HS-5 (cell line): ENCODE measurements at regions not wholly inside any gene's neighbourhood (a gene's known extent, or its start where the extent isn't known, plus 50 kb on each side); places are given as distances from the start of the nearest gene placed in this dataset.

ENCODE experiments used
- DNase-seq: peaks from one replicate; pipeline ENCODE4 v3.0.0-alpha.2; 2012; ENCODE audit warnings: low read depth

DNA sequence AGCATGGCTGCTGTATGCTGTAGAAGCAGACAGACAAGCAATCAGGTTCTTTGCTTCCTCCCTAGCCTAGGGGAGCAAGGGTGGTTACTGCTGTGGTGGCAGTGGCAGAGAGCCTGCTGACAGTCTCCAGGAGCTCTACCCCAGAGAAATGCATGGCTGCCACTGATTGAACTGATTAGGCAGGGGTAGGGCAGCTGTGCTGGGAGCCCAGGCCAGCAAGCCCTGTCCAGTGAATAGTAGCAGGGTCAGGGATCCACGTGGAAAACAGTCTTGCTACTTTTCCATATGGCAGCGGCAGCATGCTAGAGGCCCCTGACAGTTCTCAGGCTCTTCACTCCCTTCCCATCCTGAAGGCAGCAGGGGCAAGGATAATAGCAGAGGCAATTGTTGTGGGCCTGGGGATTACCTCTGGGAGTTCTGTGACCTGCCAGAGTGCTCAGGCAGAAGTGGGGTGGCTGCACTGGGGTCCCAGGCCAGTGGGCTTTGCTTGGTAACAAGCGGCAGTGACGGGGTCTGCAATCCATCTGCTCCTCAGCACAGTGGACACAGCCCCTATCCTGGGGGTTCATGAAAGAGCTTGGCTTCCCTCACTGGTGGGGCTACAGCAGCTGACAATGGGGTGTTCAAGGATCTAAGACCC, 558.8 kb upstream of the GHITM start:
- no peak for DNase-seq

DNA sequence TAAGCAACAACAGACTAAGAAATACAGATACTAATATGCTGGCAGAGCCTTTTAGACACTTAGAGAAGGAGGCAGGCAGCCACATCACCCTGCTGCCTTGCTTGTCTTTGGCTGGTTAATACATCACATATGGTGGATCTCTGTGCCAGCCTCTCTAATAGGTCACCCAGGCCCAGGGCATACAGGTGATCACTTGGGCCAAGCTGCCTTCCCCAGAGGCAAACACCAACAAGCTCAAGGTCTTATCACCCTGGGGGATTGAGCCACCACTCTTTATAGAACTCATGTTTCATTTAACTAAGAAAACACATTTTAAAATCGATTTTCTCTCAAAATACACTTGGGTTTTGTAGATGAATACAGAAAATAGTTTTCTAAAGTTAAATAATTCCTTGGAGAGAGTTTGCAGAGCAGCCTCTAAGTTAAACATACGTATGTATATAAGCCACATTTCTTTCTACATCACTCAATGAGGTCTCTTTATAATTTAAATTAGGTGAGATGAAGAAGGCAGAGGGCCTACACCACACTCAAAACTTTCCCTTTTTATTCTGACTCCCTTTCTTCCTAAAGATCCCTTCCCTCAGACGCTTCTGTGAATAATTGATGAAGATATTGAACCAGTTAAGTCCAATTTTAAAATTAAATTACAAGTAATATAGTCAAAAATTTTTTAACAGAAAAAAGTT, 556.8 kb upstream of the GHITM start:
- no peak for DNase-seq

DNA sequence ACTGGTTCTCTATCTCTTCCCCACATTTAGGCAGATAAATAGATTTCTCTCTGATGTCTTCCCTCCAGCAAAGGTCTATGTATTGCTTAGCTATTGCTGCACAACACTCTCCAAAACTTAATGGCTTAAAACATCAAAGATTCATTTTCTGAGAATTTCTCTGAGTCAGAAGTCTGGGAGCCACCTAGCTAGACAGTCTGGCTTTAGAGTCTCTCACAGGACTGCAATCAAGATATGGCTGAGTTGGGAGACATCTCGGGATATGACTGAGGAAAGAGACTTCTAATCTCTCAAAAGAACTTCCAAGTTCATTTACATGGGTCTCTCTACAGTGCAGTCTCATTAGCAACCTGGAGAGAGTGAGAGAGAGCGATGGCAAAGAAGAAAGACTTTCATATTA, 553.6 kb upstream of the GHITM start:
- DNase-seq, result no peak

DNA sequence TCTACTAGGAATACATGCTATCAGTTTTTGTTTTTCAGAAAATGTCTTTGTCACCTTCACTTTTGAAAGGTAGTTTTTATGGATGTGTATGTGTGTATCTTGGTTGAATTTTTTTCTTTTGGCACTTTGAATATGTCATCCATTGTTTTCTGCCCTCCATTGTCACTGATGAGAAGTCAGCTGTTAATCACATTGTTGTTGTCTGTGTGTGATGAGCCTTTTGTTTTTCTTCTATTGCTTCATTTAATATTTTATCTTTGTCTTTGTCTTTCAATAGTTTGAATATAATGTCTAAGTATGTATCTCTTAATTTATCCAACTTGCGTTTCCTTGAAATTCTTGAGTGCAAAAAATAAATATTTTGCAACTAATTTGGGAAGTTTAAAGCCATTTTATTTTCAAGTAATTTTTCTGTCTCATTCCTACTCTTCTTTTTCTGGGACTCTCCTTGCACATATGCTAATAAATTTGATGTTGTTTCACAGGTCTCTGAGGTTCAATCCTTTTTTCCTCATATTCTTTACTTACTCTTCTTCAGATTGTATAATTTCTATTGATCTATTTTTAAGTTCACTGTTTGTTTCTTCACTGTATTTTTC, 546.9 kb upstream of the GHITM start:
- no peak for DNase-seq

DNA sequence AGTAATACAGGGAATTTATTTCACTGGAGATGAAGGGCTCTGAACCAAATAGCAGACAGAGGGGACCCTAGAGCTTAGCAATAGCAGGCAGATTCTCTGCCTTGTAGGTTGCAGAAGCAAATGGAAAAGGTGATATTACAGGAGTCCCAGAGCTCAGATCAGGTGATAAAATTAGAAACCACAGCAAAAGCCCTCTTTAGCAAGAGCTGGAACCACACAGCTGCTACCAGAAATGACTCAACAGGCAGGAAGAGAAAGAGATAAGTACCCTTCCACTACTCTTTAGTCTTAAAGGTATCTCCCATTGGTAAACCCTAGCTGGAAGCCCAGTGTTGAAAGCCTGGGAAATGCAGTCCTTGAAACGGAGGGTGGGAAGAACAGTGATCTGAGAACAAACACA, 535.6 kb upstream of the GHITM start:
- DNase-seq, result no peak

DNA sequence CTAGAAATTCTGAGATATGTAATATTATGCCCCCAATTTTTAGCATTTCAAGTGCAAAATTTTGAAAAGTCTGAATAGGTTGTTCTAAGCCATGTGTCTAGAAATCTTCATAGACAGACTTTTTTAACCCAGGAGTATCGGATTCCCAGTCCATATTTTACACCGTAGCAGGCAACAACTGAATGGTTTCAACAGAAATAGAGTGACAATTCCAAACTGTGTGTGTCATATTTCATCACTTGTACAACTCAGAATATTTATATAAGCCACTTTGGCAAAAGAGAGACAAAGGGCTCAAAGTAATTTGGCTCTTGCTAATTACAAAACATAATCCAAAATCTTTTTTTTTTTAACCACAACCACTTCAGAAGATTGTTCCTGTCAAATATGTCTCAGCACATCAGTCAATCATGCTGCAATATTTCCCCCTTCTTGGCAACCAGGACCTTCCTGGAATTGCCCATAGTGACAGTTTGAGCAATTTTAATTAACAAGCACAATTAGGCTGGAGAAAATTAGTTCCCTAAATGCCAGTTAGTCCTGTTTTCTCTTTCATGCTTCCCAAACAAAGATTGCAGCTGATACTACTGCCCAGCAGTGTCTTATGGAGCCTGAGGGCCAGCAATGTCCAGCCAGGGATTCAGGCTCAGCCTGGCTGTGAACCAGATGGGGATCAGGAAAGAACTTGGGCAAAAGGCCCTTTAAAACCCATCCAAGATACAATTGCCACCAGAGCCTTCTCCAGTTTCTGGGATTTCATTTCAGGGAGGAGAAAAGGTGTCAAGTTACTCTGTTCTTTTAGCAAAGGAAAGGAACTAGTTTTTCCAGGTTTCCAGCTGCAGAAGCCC, 533.3 kb upstream of the GHITM start:
- no peak for DNase-seq

DNA sequence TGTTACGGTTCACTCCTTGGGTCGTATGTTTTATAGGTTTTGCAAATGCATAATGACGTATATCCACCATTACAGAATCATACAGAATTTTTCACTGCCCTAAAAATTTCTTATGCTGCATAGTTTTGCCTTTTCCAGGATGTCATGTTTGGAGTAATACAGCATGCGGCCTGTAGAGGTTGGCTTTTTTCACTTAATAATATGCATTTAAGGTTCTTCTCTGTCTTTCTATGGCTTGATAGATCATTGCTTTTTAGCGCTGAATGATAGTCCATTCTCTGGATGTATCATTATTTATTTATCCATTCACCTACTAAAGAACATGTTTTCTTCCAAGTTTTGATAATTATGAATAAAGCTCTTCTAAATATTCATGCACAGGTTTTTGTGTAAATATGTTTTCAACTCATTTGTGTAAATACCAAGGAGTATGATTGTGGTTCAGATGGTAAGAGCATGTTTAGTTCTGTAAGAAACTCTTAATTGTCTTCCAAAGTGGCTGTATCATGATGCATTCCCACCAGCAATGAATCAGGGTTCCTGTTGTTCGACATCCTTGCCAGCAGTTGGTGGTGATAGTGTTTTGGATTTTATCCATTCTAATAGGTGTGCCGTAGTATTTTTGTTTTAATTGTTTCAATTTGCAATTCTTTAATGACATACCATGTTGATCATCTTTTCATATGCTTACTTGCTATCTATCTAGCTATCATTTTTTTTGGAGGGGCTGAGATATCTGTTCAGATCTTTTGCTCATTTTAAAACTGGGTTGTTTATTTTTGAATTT, 531.2 kb upstream of the GHITM start:
- no peak for DNase-seq

DNA sequence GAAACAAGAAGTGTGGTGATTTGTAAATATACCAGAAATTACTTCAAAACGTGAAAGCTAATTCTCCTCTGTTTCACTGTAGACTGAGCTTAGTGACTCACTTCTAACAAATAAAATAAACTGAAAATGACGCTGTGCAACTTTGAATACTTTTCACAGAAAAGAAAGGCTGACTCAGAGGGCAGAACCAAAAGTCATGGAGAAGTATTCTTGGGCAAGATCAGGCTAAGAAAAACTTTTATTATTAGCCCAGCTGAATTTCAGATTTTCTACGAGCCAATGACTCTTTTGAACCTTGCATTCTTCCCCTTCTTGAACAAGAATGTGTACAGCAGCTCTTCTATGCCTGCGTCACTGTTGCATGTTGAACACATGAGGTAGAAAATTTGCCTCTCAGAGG, 527.3 kb upstream of the GHITM start:
- DNase-seq, result peak; percentile 33

DNA sequence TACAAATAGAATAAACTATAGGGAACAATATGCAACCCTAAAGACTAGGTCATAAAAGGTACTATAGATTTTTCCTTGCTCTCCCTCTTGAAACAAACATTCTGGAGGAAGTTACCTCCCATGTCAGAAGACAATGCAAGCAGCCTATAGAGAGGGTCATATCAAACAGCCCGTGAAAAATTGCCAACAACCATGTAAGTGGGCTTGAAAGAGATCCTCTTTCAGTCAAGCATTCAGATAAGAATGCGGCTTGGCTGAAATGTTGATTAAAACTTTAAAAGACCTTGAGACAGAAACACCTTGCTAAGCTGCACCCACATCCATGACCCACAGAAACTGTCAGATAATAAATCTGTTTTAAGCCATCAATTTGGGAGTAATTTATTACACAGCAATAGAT, 526.6 kb upstream of the GHITM start:
- DNase-seq, result no peak

DNA sequence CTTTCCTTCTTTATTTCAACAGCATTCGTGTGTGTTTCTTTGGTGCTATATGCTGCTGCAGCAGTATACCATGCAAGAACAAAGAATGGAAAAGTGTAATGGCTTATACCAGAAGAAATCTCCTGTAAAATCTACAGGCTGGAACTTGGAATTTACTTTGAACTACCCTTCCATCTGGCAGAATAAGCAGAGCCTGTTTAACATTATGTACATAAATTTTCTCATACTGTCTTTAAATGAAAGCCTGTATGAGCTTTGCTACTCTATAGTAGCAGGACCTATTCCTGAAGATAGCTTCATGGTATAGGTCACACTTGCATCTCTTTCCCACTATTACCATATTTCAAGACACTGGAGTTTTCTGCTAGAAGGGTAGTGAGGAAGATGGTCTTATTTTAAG, 522.1 kb upstream of the GHITM start:
- no peak for DNase-seq

DNA sequence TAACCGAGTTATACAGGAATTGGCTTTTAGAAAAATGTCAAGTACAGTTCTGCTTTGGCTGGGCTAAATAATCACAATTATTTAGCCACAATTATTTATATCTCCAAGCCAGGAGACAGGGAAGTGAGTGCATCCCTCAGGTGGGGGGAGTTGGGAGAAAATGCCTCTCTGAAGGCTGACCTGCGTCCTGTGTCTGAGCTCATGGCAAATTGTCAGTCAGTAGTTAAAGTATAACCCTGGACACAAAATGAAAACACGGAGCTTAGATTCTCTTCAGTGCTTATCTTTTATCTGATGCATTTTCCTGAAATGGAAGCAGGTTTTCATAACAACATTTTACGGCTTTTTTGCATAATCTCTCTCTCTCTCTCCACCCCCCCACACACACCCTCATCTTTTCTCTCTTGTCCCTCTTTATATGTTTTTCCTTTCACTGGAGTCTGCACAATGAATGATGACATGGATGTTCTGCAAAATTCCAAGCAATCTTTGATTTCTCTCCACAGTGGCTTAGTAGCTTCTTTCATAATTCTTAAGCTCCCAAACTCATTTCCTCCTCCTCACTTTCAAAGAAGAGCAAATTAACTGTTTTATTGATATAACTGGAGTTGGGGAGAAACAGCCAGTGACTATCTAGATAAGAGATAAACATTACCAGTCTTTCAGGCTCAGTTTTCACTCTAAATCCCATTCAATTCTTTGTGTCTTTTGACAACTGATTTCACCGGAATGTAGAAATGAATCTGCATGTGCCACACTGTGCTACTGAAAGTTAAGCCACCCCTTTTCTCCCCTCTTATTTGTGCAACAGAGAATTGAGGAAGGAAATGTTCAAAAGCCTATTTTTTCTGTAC, 521.4 kb upstream of the GHITM start:
- no peak for DNase-seq

DNA sequence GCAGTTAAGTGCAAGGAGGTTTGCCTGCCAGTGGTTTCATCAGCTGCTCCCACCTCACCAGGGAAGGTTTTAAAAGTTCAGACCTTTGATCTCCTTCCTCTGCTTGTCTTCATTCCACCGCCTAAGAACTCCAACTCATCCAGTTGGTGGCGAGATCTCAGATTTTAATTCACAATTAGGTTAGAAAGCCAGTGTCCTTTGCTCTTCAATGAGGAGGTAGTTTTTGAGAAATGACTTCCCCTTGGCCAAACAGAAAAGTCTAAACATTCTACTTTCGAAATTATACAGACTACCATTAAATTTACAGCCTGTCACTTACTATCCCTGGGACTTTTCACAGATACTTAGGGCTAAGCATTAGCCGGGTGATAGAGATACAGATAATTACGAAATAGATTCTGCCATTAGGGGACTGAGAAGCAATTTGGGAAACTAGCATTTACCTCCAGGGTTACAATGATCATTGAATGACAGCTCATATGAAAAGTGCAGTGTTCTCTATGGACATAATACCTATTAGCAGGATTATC, 513.4 kb upstream of the GHITM start:
- no peak for DNase-seq

DNA sequence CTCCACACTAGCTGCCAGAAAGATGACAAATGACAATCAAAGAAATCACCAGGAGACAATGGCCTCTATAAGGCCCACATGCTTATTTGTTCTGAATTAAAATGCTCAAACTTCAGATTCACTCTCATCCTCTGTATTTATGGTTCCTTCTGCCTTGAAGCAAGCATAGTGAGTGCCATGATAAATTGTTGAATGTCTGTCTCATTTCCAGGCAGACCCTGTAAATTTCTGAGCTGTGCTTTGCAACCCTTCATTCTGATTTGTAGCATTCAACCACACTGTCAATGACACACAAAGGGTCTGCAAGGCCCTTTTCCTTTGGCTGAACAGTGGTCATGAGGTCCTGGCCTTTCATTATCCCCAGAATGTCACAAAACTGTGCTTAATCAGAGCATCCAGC, 506.6 kb upstream of the GHITM start:
- no peak for DNase-seq

DNA sequence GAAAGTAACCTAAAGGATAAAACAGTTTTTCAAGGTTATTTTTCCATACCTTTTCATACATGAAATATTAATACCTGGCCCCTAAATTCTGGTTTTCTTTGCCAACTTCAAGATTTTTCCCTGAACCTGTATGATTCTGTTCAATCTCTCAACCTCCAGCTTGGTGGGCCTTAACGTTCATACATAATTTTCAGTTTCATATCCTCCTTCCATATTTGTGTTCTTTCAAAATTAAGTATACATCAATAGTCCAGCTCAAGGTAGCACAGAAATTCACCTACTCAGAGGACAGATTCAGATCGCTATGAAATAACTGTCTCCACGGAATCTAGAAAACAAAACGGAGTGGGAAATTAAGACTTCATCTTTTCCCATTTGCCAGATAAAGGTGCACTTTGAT, 505.8 kb upstream of the GHITM start:
- DNase-seq, result no peak

DNA sequence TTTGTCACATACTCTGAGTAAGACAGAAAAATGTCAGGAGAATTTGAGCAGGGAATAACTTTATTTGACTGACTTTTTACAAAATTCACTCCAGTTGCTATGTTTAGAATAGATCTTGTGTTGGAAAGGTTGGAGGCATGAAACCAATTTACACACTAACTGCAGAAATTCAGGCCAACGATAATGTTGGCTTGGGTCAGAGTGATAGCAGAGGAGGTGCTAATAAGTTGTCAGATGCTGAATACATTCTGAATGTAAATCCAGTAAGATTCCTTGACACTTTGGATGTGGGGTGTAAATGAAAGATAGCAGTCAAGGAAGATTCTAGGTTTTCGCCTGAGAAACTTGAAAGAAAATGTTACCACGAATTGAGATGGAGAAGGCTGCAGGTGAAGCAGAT, 502.5 kb upstream of the GHITM start:
- DNase-seq, result no peak

DNA sequence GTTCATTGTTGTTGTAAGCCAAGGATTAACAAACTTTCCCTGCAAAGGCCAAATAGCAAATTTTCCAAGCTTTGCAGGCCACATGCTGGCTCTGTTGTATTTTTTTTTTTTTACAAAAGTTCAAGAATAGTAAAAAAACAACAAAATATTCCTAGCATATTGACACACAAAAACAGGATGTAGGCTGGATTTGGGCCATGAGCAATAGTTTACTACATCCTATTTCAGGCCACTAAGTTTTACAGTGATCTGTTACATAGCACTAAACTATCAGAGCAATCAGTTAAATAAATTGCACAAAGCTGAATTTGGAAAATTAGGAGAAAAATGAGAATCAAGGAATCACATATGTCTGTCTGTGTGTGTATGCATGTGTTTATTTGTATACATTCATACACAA, 491.8 kb upstream of the GHITM start:
- no peak for DNase-seq

DNA sequence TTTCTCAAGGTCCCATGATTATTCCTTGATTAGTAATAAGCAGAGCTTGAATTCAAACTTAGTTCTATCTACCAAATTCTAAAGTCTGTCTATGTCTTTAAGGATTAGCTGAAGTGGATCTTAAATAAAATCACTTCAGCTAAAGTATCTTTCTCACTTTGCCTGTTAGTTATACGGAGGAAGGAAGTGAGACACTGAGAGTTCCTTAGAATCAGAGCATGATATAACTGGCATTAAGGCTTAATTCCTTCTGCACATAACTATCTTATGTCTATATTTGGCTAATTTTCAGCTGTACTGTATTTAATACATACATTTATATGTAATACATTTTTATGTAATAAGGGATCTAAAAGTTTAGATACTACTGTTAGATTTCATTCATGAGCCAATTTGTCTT, 491.1 kb upstream of the GHITM start:
- DNase-seq, result no peak

DNA sequence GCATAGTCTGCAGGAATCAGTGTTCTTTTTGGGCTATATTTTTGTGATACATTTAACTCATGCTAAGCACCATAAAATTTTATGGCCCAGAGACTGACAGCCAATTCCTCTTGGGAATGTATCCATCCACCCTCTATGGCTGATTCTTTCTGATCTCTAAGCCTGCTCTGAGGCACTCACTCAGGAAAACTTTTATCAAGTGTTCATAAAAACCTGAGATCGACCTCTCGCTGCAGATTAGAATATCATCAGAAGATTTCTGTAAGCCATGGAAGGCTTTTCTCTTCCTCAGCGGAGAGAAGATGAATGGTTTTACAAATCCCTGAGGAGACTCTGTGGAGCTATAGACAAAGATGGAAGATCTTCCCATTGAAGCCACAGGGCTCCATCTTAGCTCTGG, 489.8 kb upstream of the GHITM start:
- DNase-seq, result no peak

DNA sequence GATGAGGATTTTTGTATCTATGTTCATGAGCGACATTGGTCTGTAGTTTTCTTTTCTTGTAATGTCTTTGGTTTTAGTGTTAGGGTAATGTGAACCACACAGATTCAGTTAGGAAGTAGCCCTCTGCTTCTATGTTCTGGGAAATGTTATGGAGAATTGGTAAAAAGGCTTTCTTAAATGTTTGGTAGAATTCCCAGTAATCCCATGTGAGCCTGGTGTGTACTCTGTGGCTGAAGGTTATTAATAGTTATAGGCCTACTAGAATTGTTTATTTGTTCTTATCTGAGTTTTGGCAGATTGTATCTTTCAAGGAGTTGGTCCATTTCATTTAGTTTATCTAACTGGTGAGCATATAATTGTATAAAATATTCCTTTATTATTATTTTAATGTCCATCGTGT, 484.6 kb upstream of the GHITM start:
- no peak for DNase-seq

DNA sequence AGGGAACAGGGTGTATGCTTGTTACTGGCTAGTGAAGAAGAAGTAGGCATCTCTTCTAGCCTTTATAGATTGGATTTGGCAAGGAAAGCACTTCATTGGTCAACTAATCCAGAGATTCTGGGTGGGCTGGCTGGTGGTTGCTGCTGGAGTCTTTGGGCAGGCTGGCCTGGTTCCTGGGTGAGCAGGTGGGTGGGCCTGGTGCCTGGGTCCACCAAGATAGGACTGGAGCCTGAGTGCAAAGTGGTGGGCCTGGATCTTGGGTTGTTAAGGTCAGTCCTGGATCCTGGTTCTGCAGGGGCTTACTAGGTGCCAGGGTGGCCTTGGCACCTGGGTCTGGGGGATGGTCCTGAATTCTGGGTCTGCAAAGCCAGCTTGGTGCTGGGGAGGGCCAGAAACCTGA, 482.4 kb upstream of the GHITM start:
- DNase-seq, result no peak

DNA sequence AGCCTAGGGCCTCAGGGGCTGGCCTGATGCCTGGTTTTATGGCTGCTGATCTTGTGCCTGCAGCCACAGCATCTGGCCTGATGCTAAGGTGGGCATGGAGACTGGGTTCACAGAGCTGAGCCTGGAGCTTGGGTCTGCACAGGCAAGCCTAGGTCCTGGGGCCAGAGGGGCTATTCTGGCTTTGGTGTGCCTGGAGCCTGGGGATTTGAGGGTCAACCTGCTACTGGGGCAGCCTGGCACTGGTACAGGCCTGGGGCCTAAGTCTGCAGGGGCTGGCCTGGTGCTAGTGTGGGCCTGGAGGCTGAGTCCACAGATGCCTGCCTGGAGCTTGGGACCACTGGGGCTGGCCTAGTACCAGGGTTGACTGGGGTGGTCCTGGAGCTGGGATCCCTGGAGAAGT, 481.8 kb upstream of the GHITM start:
- DNase-seq, result no peak
